ENCODE measurements at regions not wholly inside any gene's neighbourhood (a gene's known extent, or its start where the extent isn't known, plus 50 kb on each side); places are given as distances from the start of the nearest gene placed in this dataset.

DNA sequence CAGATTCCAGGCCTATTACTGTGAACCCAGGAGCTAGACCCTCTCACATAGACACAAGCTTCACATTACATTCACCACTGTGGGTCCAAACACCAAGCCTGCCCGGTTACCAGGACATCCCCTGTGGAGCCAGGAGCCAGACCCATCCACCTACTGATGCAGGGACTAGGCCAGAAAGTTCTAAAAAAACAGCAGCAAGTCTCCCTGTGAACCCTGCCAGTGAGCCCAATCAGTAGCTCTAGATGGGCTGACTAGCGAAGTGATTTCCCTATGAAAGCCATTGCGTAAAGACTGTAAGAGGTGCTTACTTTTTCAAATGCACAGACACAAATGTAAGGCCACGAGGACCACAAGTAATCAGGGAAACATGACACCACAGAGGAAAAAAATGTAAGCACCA, 352.3 kb downstream of the TMEM161B start:
- no peak overlapping the region for H3K4me3 ChIP-seq (ENCODE audit: low read length in 2 of 2)
- DNase-seq (no peak), ATAC-seq (ENCODE audit: low FRiP score) (no peak)
- H3K27ac ChIP-seq (ENCODE audit: low read depth in 1 of 2, low read length in 2 of 2), result no peak overlapping the region
- H3K9me3 ChIP-seq (ENCODE audit: control insufficient read depth, low read length), result no peaks in the 10 kb centered on the region
- H3K27me3 ChIP-seq (ENCODE audit: control insufficient read depth in 1 of 2, insufficient read depth in 2 of 2, low read length in 1 of 2), result no peaks in the 10 kb centered on the region
- intact Hi-C loops (cut with DNase I), result no loop called here
- H3K36me3 ChIP-seq (ENCODE audit: control insufficient read depth in 1 of 2, insufficient read depth in 2 of 2, low read length in 1 of 2), result no peaks in the 10 kb centered on the region
- WGBS, 2 donors, result 79 to 81% methylated on average over 4 of the region's 4 CpGs
- H3K4me1 ChIP-seq (ENCODE audit: control insufficient read depth in 1 of 2, insufficient read depth in 2 of 2, low read length in 2 of 2), result no peaks in the 10 kb centered on the region

DNA sequence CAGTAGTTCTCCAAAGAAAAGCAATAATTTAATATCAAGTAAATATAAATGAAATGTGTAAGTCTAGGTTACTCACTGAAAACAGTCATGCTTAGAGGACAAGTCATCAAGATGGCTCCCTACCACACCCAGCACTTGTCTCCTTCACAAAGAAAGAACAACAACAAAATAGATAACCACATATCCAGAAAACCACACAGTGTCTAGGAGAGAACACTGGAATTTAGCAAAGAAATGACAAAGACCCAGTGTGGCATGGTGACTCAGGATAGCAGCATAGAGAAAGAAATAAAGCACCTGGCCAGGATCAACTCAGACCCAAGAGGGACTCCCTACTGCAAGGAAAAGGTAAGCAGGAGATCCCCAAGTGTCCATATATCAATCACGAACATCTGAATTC, 356.2 kb downstream of the TMEM161B start:
- Histone ChIP-seq H3K9me3 (ENCODE audit: control insufficient read depth, low read length) (no peaks in the 10 kb centered on the region), H3K27ac (ENCODE audit: low read depth in 1 of 2, low read length in 2 of 2) (no peak overlapping the region), H3K4me3 (ENCODE audit: low read length in 2 of 2) (no peak overlapping the region), H3K27me3 (ENCODE audit: control insufficient read depth in 1 of 2, insufficient read depth in 2 of 2, low read length in 1 of 2) (no peaks in the 10 kb centered on the region), H3K4me1 (ENCODE audit: control insufficient read depth in 1 of 2, insufficient read depth in 2 of 2, low read length in 2 of 2) (no peaks in the 10 kb centered on the region), H3K36me3 (ENCODE audit: control insufficient read depth in 1 of 2, insufficient read depth in 2 of 2, low read length in 1 of 2) (no peaks in the 10 kb centered on the region)
- no peak for ATAC-seq (ENCODE audit: low FRiP score)
- 88 to 100% methylated on average over 1 of the region's 1 CpG for WGBS, 2 donors
- intact Hi-C loops (cut with DNase I), result no loop called here
- no peak for DNase-seq

DNA sequence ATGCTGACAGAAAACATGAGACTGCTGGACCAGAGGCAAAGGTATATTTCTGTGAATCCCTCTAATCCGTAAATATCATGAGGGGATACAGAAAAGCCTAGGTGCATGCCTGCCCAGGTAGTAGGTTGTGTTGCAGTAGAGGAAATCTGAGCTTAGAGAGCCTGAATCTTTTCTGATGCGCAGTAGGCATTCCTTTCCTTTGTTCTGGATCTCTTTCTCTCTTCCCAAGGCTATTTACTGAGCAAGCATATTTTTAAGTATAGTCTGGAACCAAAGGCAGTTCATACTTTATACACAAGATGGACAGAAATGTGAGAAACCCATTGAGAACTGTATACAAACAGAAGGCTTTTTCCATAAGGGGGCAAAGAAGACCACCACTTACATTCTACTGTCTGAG, 359.3 kb downstream of the TMEM161B start:
- 74 to 76% methylated on average over 2 of the region's 2 CpGs for WGBS, 2 donors
- DNase-seq (no peak), ATAC-seq (ENCODE audit: low FRiP score) (no peak)
- Histone ChIP-seq H3K4me1 (ENCODE audit: control insufficient read depth in 1 of 2, insufficient read depth in 2 of 2, low read length in 2 of 2) (no peaks in the 10 kb centered on the region), H3K27me3 (ENCODE audit: control insufficient read depth in 1 of 2, insufficient read depth in 2 of 2, low read length in 1 of 2) (no peaks in the 10 kb centered on the region), H3K36me3 (ENCODE audit: control insufficient read depth in 1 of 2, insufficient read depth in 2 of 2, low read length in 1 of 2) (no peaks in the 10 kb centered on the region), H3K27ac (ENCODE audit: low read depth in 1 of 2, low read length in 2 of 2) (no peak overlapping the region), H3K4me3 (ENCODE audit: low read length in 2 of 2) (no peak overlapping the region), H3K9me3 (ENCODE audit: control insufficient read depth, low read length) (no peaks in the 10 kb centered on the region)
- intact Hi-C loops (cut with DNase I), result no loop called here

DNA sequence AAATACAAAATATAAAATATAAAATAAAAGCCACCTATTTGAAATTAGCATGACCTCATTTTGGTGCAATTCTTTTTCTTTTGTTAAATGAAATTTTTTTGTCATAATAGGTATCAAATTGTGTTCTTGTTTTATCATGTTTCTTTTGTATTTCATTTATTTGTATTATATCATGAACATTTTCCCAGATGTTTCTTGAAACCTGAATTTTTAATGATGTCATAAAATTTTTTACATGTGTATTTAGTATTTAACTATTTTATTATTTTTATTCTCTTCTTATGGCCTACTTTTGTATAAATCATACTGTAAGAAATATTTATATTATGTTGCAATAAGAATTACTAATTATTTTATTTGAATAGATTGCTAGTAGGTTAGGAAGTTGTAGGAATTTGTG, 361.7 kb downstream of the TMEM161B start:
- DNase-seq, result no peak
- Histone ChIP-seq H3K4me3 (ENCODE audit: low read length in 2 of 2) (no peak overlapping the region), H3K36me3 (ENCODE audit: control insufficient read depth in 1 of 2, insufficient read depth in 2 of 2, low read length in 1 of 2) (no peaks in the 10 kb centered on the region), H3K9me3 (ENCODE audit: control insufficient read depth, low read length) (no peaks in the 10 kb centered on the region), H3K4me1 (ENCODE audit: control insufficient read depth in 1 of 2, insufficient read depth in 2 of 2, low read length in 2 of 2) (no peaks in the 10 kb centered on the region), H3K27ac (ENCODE audit: low read depth in 1 of 2, low read length in 2 of 2) (no peak overlapping the region), H3K27me3 (ENCODE audit: control insufficient read depth in 1 of 2, insufficient read depth in 2 of 2, low read length in 1 of 2) (no peaks in the 10 kb centered on the region)
- intact Hi-C loops (cut with DNase I), result no loop called here
- no peak for ATAC-seq (ENCODE audit: low FRiP score)

DNA sequence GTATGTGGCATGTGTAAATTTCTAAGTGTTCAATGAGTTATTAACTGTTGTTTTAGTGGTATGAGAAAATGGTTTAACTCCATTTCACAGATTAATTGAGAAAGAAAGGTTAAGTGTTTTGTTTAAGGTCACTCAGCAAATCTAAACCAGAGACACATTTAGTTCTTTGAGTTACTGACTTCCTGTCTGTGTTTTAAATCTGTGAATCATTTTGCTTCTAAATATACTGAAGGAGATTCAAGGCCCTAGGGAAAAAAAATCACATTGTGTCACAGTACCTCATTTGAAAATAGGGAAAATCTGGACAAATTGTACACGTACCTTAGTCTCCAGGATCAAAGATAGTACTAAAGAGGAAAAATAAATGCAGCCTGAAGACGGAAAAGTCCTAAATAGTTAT, 368.2 kb downstream of the TMEM161B start:
- no peaks in the 10 kb centered on the region for H3K9me3 ChIP-seq (ENCODE audit: control insufficient read depth, low read length)
- DNase-seq, result no peak
- intact Hi-C loops (cut with DNase I), result no loop called here
- H3K4me1 ChIP-seq (ENCODE audit: control insufficient read depth in 1 of 2, insufficient read depth in 2 of 2, low read length in 2 of 2), result no peaks in the 10 kb centered on the region
- no peak for ATAC-seq (ENCODE audit: low FRiP score)
- no peak overlapping the region for H3K27ac ChIP-seq (ENCODE audit: low read depth in 1 of 2, low read length in 2 of 2)
- H3K27me3 ChIP-seq (ENCODE audit: control insufficient read depth in 1 of 2, insufficient read depth in 2 of 2, low read length in 1 of 2), result no peaks in the 10 kb centered on the region
- WGBS, 2 donors, result 35 to 39% methylated on average over 2 of the region's 2 CpGs
- H3K4me3 ChIP-seq (ENCODE audit: low read length in 2 of 2), result no peak overlapping the region
- H3K36me3 ChIP-seq (ENCODE audit: control insufficient read depth in 1 of 2, insufficient read depth in 2 of 2, low read length in 1 of 2), result no peaks in the 10 kb centered on the region

DNA sequence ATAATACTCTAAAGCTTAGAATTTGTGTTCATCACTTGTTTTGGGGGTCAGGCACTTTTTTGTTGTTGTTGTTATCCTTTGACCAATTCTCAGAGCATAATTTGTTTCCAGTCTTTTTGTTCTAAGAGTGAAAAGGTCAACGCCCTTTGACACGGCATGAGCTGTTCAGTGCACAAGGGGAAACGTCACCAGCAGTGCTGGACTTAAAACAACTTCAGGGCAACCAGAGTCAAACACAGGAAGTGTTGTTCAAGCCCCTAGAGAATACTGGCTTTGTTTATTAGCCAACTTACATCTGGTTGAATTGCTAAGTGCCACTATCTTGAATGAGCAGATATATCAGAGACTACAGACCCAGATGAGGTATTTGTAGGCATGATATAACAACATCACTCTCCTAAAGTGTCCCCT, 368.9 kb downstream of the TMEM161B start:
- no peak overlapping the region for H3K4me3 ChIP-seq (ENCODE audit: low read length in 2 of 2)
- DNase-seq, result no peak
- H3K27me3 ChIP-seq (ENCODE audit: control insufficient read depth in 1 of 2, insufficient read depth in 2 of 2, low read length in 1 of 2), result no peaks in the 10 kb centered on the region
- WGBS, 2 donors, result 9 to 19% methylated on average over 3 of the region's 3 CpGs
- peak; percentile 53 for ATAC-seq (ENCODE audit: low FRiP score)
- H3K36me3 ChIP-seq (ENCODE audit: control insufficient read depth in 1 of 2, insufficient read depth in 2 of 2, low read length in 1 of 2), result no peaks in the 10 kb centered on the region
- H3K27ac ChIP-seq (ENCODE audit: low read depth in 1 of 2, low read length in 2 of 2), result no peak overlapping the region
- H3K4me1 ChIP-seq (ENCODE audit: control insufficient read depth in 1 of 2, insufficient read depth in 2 of 2, low read length in 2 of 2), result no peaks in the 10 kb centered on the region
- intact Hi-C loops (cut with DNase I), result no loop called here
- no peaks in the 10 kb centered on the region for H3K9me3 ChIP-seq (ENCODE audit: control insufficient read depth, low read length)

DNA sequence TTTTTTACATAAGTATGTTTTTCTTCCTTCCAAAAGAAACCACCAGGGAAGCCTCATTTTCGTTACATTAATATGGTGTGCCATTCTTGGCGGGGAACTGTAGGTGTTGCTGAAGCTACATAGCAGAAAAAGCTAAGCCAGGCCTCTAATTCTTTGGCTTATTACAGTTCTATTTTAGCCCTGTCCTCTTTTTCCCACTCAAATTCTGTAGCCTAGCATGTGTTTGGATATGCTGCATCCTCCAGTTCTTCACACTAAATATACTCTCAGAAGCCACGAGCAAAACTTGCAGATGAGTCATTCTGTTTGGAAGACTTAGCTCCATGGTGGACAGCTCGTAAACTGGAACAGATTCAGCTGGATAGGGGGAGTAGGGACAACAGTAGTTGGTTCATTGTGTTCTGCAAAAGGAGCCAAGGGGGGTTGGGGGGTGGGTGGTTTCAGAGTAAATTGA, 369.4 kb downstream of the TMEM161B start:
- DNase-seq (no peak), ATAC-seq (ENCODE audit: low FRiP score) (peak; percentile 70)
- Histone ChIP-seq H3K36me3 (ENCODE audit: control insufficient read depth in 1 of 2, insufficient read depth in 2 of 2, low read length in 1 of 2) (no peaks in the 10 kb centered on the region), H3K27me3 (ENCODE audit: control insufficient read depth in 1 of 2, insufficient read depth in 2 of 2, low read length in 1 of 2) (no peaks in the 10 kb centered on the region), H3K4me3 (ENCODE audit: low read length in 2 of 2) (no peak overlapping the region), H3K27ac (ENCODE audit: low read depth in 1 of 2, low read length in 2 of 2) (no peak overlapping the region), H3K4me1 (ENCODE audit: control insufficient read depth in 1 of 2, insufficient read depth in 2 of 2, low read length in 2 of 2) (no peaks in the 10 kb centered on the region), H3K9me3 (ENCODE audit: control insufficient read depth, low read length) (no peaks in the 10 kb centered on the region)
- intact Hi-C loops (cut with DNase I), result no loop called here
- 22 to 25% methylated on average over 4 of the region's 4 CpGs for WGBS, 2 donors

DNA sequence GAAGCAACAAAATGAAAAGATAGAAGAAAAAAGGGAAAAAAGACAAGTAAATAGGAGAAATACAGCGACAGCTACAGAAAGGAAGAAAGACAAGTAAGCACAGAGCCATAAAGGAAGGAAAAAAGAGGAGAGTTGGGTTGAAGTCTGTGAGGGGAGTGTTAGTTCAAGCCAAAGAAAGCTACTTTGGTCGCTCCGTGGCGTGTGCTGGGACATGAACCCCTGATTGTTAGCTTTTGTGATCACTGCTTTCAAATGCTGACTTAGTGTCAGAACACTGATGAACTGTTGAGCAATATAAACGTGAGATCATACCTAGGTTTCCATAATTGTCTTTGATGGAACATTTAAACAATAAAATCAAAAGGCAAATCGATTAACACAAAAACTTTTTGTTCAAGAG, 370.1 kb downstream of the TMEM161B start:
- ATAC-seq (ENCODE audit: low FRiP score), result no peak

DNA sequence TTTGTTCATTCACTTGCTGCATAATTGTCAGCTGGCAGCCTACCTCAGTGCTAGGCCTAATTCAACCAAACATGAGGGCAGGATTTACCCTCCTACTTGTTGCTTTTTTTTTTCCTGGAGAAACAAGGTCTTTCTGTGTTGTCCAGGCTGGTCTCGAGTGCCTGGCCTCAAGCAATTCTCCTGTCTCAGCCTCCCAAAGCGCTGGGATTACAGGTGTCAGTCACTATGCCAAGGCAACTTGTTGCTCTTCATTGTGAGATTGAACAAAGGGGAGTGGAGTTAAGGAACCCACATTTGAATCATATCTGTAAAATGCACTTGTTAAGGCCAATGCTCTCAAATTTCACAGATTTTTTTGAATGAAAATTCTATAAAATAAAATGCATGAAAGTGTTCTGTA, 380.5 kb downstream of the TMEM161B start:
- no peak overlapping the region for H3K27ac ChIP-seq (ENCODE audit: low read depth in 1 of 2, low read length in 2 of 2)
- H3K27me3 ChIP-seq (ENCODE audit: control insufficient read depth in 1 of 2, insufficient read depth in 2 of 2, low read length in 1 of 2), result no peaks in the 10 kb centered on the region
- no peaks in the 10 kb centered on the region for H3K36me3 ChIP-seq (ENCODE audit: control insufficient read depth in 1 of 2, insufficient read depth in 2 of 2, low read length in 1 of 2)
- ATAC-seq (ENCODE audit: low FRiP score), result no peak
- no peak overlapping the region for H3K4me3 ChIP-seq (ENCODE audit: low read length in 2 of 2)
- 56 to 71% methylated on average over 2 of the region's 2 CpGs for WGBS, 2 donors
- H3K4me1 ChIP-seq (ENCODE audit: control insufficient read depth in 1 of 2, insufficient read depth in 2 of 2, low read length in 2 of 2), result no peaks in the 10 kb centered on the region
- no peaks in the 10 kb centered on the region for H3K9me3 ChIP-seq (ENCODE audit: control insufficient read depth, low read length)
- no peak for DNase-seq
- intact Hi-C loops (cut with DNase I), result no loop called here

More for the DNA sequence above, 370.1 kb downstream of the TMEM161B start:
- 38 to 40% methylated on average over 6 of the region's 6 CpGs for WGBS, 2 donors
- Histone ChIP-seq H3K27ac (ENCODE audit: low read depth in 1 of 2, low read length in 2 of 2) (no peak overlapping the region), H3K36me3 (ENCODE audit: control insufficient read depth in 1 of 2, insufficient read depth in 2 of 2, low read length in 1 of 2) (no peaks in the 10 kb centered on the region), H3K4me1 (ENCODE audit: control insufficient read depth in 1 of 2, insufficient read depth in 2 of 2, low read length in 2 of 2) (no peaks in the 10 kb centered on the region), H3K27me3 (ENCODE audit: control insufficient read depth in 1 of 2, insufficient read depth in 2 of 2, low read length in 1 of 2) (no peaks in the 10 kb centered on the region), H3K4me3 (ENCODE audit: low read length in 2 of 2) (no peak overlapping the region), H3K9me3 (ENCODE audit: control insufficient read depth, low read length) (no peaks in the 10 kb centered on the region)
- intact Hi-C loops (cut with DNase I), result no loop called here
- DNase-seq, result no peak
